Endothelial cell of umbilical vein (primary cell): ENCODE measurements at regions not wholly inside any gene's neighbourhood (a gene's known extent, or its start where the extent isn't known, plus 50 kb on each side); places are given as distances from the start of the nearest gene placed in this dataset.

Experiments used
- BruUV-seq: library from RNA; stranded (reverse); fragments of 400-500 nt; replicated peaks from 2 replicates; lab custom pipeline; 2021; lab: Mats Ljungman, UMichigan
- CTCF ChIA-PET: fragments of 300-600, 350-600 bp; sonication (Branson Sonifier 250); formaldehyde crosslinking; loops from one replicate; lab custom pipeline; 2021; ENCODE audit warnings: antibody characterized with exemption, inconsistent platforms; lab: Charles Lee
- POLR2A ChIA-PET: fragments of 300-600, 350-600 bp; sonication (Branson Sonifier 250); formaldehyde crosslinking; loops from one replicate; lab custom pipeline; 2021; ENCODE audit warnings: antibody characterized with exemption, inconsistent platforms; lab: Charles Lee
- DNase-seq: peaks from one replicate; pipeline ENCODE4 v3.0.0-alpha.2; 2011; ENCODE audit warnings: low read depth, low spot score
- FAIRE-seq: peaks from 2 replicates; lab custom pipeline; 2011; peaks lifted over from hg19 to GRCh38; lab: Jason Lieb, UNC
- H2AFZ ChIP-seq: 2 replicates; pipeline ENCODE4 v1.6.0; 2012; ENCODE audit warnings: low read depth, low read length, control low read depth, inconsistent platforms
- H3K27ac ChIP-seq: 2 replicates; pipeline ENCODE4 v1.5.1; 2011; ENCODE audit warnings: low read depth, mild to moderate bottlenecking, control low read depth, low read length, moderate library complexity; ENCODE audit not compliant: insufficient read depth
- H3K27me3 ChIP-seq, 2 experiments: 2 replicates each; pipeline versions ENCODE4 v1.6.0 to v1.6.1; 2011; ENCODE audit warnings: low read length in 2 of 2, mixed read lengths in 1 of 2; ENCODE audit not compliant: control insufficient read depth in 2 of 2, insufficient read depth in 2 of 2
- H3K36me3 ChIP-seq, 2 experiments: 2 replicates in 1 of 2; 3 replicates in 1 of 2; pipeline ENCODE4 v1.5.1; 2011; ENCODE audit warnings: low read length in 2 of 2, mild to moderate bottlenecking in 1 of 2, moderate library complexity in 1 of 2; ENCODE audit not compliant: control insufficient read depth in 2 of 2, insufficient read depth in 2 of 2; ENCODE audit errors: extremely low read depth in 1 of 2
- H3K4me1 ChIP-seq: 3 replicates; pipeline ENCODE4 v1.5.1; 2011; ENCODE audit warnings: mild to moderate bottlenecking, low read length; ENCODE audit not compliant: control insufficient read depth, insufficient read depth; ENCODE audit errors: extremely low read depth
- H3K4me2 ChIP-seq: 2 replicates; pipeline ENCODE4 v1.6.1; 2011; ENCODE audit warnings: low read length, control low read depth, mixed read lengths; ENCODE audit not compliant: insufficient read depth
- H3K4me3 ChIP-seq, 3 experiments: fragments of 200-600 bp in 1 of 3; sonication (generic), shearing (Covaris generic) in 1 of 3; replicated peaks in 1 of 3; 2 replicates each; pipeline ENCODE4 v1.5.1; 2011 to 2016; ENCODE audit warnings: control low read depth in 3 of 3, low read length in 3 of 3, mild to moderate bottlenecking in 2 of 3, inconsistent platforms in 1 of 3, low read depth in 1 of 3, moderate library complexity in 1 of 3; ENCODE audit not compliant: insufficient read depth in 1 of 3
- H3K79me2 ChIP-seq: 2 replicates; pipeline ENCODE4 v1.6.0; 2012; ENCODE audit warnings: low read length, inconsistent platforms; ENCODE audit not compliant: control insufficient read depth, insufficient read depth
- H3K9ac ChIP-seq: replicated peaks from 2 replicates; pipeline ENCODE3; 2011; ENCODE audit warnings: low read length, control low read depth; ENCODE audit not compliant: insufficient read depth; ENCODE audit errors: extremely low read depth
- H3K9me1 ChIP-seq: replicated peaks from 3 replicates; pipeline ENCODE4 v1.6.0; 2011; ENCODE audit warnings: mild to moderate bottlenecking, low read length; ENCODE audit not compliant: control insufficient read depth, insufficient read depth; ENCODE audit errors: extremely low read depth
- H3K9me3 ChIP-seq: replicated peaks from 2 replicates; pipeline ENCODE4 v1.5.1; 2012; ENCODE audit warnings: low read length, inconsistent platforms; ENCODE audit not compliant: control insufficient read depth, insufficient read depth
- H4K20me1 ChIP-seq: replicated peaks from 2 replicates; pipeline ENCODE3; 2011; ENCODE audit warnings: mild to moderate bottlenecking, low read length; ENCODE audit not compliant: control insufficient read depth, insufficient read depth; ENCODE audit errors: extremely low read depth
- CTCF ChIP-seq, 2 donors: IDR thresholded peaks; 1 replicate in 1 of 2; 2 replicates in 1 of 2; pipeline ENCODE4 v1.5.1; 2011; ENCODE audit warnings: low read length in 2 of 2, mild to moderate bottlenecking in 2 of 2, moderate library complexity in 2 of 2, control low read depth in 1 of 2, inconsistent platforms in 1 of 2, low read depth in 1 of 2; ENCODE audit not compliant: insufficient read depth in 1 of 2; ENCODE audit errors: extremely low read depth in 1 of 2
- EZH2 ChIP-seq: IDR thresholded peaks from 2 replicates; pipeline ENCODE4 v1.6.1; 2012; ENCODE audit warnings: borderline replicate concordance, low read depth, mild to moderate bottlenecking, moderate library complexity, low read length, inconsistent platforms; ENCODE audit not compliant: severe bottlenecking
- FOS ChIP-seq: IDR thresholded peaks from 2 replicates; pipeline ENCODE4 v1.6.1; 2011; ENCODE audit warnings: mild to moderate bottlenecking, low read length, moderate library complexity, borderline replicate concordance; ENCODE audit not compliant: insufficient read depth
- GATA2 ChIP-seq: IDR thresholded peaks from 2 replicates; pipeline ENCODE4 v1.7.0; 2011; ENCODE audit warnings: low read depth, mild to moderate bottlenecking, moderate library complexity, mixed read lengths, low read length; ENCODE audit not compliant: insufficient read length, insufficient read depth
- JUN ChIP-seq: IDR thresholded peaks from 2 replicates; pipeline ENCODE4 v1.6.1; 2011; ENCODE audit warnings: borderline replicate concordance, low read depth; ENCODE audit not compliant: insufficient read length, insufficient read depth
- MAX ChIP-seq: IDR thresholded peaks from 2 replicates; pipeline ENCODE4 v1.6.1; 2011; ENCODE audit not compliant: insufficient read depth, insufficient read length
- MYC ChIP-seq: IDR thresholded peaks from one replicate; pipeline ENCODE4 v1.6.1; 2011; ENCODE audit warnings: mild to moderate bottlenecking, low read depth, low read length
- POLR2A ChIP-seq: IDR thresholded peaks from 2 replicates; pipeline ENCODE4 v1.6.1; 2012; ENCODE audit warnings: low read depth, mild to moderate bottlenecking, control low read depth, low read length
- POLR2AphosphoS5 ChIP-seq: IDR thresholded peaks from 2 replicates; pipeline ENCODE4 v1.6.1; 2012; ENCODE audit warnings: low read depth, mild to moderate bottlenecking, control low read depth, low read length, moderate library complexity; ENCODE audit not compliant: insufficient read depth
- dilution Hi-C: fragments of 300-500 bp; cut with MboI; formaldehyde crosslinking; loops from one replicate; pipeline ENCODE4 v1.15.0; 2019; ENCODE audit warnings: low sequenced_read_pairs; ENCODE audit not compliant: extremely low pct_ligation_motif_present
- intact Hi-C: fragments of 100-400 bp; cut with micrococcal nuclease; formaldehyde crosslinking; loops from one replicate; pipeline ENCODE4 v1.10.0; 2022

DNA sequence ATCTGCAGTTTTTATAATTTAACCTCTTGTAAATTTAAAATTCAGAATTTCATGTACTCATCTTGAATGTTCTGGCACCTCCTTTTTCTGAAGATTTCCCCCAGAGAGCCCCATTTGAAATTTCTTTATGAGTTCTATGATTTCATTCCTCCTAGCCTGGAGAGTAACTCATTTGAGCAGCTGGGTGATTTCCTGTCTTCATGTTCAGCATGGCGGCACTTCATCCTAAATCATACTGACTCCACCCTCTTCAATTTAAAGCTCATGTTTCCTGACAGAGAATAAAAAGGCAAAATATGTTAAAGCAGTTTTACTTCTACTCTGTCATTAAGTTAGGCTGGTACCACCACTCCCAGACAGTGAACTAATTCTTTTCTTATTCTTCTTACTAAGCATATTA is 250.9 kb upstream of the POU3F2 start:
- intact Hi-C loops (no loop called here), dilution Hi-C loops (no loop called here)
- H3K4me3 ChIP-seq = no peak overlapping the region
- H2AFZ ChIP-seq = no peak overlapping the region
- no peak overlapping the region for H3K4me2 ChIP-seq
- BruUV-seq = no TSS peak
- no peaks in the 10 kb centered on the region for H3K27me3 ChIP-seq
- no peaks in the 10 kb centered on the region for H3K79me2 ChIP-seq
- no peaks in the 10 kb centered on the region for H3K36me3 ChIP-seq
- no peak for FAIRE-seq
- H3K4me1 ChIP-seq = no peaks in the 10 kb centered on the region
- no peak for TF ChIP-seq FOS
- TF ChIP-seq EZH2 = no peak
- TF ChIP-seq GATA2 = no peak
- no peak for TF ChIP-seq MAX
- TF ChIP-seq MYC = no peak
- TF ChIP-seq JUN = no peak
- no peak for TF ChIP-seq POLR2AphosphoS5
- TF ChIP-seq CTCF (IDR thresholded peaks at IDR 0.05; ENCODE audit: extremely low read depth in 1 of 2, insufficient read depth in 1 of 2, low read depth in 1 of 2, low read length in 2 of 2) = no peak
- no peak for TF ChIP-seq POLR2A
- CTCF ChIA-PET = no interaction called here
- no peaks in the 10 kb centered on the region for H3K9me1 ChIP-seq
- H3K9me3 ChIP-seq = peaks cover 2% of the 10 kb centered on the region
- POLR2A ChIA-PET = no interaction called here
- H3K27ac ChIP-seq = no peak overlapping the region
- no peak for DNase-seq
- no peaks in the 10 kb centered on the region for H4K20me1 ChIP-seq
- H3K9ac ChIP-seq = no peak overlapping the region
